HL-60 (cell line): ENCODE measurements at regions not wholly inside any gene's neighbourhood (a gene's known extent, or its start where the extent isn't known, plus 50 kb on each side); places are given as distances from the start of the nearest gene placed in this dataset.

ENCODE experiments used
- POLR2AphosphoS5 ChIP-seq: IDR thresholded peaks from 2 replicates; pipeline ENCODE4 v1.6.1; 2012; ENCODE audit warnings: low read depth
- TF ChIP-seq, protein P1 (sequence below): IDR thresholded peaks from one replicate; pipeline ENCODE4 v1.5.1; 2011; ENCODE audit warnings: low read length, control low read depth, inconsistent platforms; ENCODE audit not compliant: insufficient read depth
- TF ChIP-seq, protein P2 (sequence below): IDR thresholded peaks from 2 replicates; pipeline ENCODE4 v1.6.1; 2012; ENCODE audit warnings: low read depth; ENCODE audit not compliant: insufficient replicate concordance

- TF ChIP-seq, protein P1, sequence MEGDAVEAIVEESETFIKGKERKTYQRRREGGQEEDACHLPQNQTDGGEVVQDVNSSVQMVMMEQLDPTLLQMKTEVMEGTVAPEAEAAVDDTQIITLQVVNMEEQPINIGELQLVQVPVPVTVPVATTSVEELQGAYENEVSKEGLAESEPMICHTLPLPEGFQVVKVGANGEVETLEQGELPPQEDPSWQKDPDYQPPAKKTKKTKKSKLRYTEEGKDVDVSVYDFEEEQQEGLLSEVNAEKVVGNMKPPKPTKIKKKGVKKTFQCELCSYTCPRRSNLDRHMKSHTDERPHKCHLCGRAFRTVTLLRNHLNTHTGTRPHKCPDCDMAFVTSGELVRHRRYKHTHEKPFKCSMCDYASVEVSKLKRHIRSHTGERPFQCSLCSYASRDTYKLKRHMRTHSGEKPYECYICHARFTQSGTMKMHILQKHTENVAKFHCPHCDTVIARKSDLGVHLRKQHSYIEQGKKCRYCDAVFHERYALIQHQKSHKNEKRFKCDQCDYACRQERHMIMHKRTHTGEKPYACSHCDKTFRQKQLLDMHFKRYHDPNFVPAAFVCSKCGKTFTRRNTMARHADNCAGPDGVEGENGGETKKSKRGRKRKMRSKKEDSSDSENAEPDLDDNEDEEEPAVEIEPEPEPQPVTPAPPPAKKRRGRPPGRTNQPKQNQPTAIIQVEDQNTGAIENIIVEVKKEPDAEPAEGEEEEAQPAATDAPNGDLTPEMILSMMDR = no peak
- TF ChIP-seq POLR2AphosphoS5 = no peak
- TF ChIP-seq, protein P2, sequence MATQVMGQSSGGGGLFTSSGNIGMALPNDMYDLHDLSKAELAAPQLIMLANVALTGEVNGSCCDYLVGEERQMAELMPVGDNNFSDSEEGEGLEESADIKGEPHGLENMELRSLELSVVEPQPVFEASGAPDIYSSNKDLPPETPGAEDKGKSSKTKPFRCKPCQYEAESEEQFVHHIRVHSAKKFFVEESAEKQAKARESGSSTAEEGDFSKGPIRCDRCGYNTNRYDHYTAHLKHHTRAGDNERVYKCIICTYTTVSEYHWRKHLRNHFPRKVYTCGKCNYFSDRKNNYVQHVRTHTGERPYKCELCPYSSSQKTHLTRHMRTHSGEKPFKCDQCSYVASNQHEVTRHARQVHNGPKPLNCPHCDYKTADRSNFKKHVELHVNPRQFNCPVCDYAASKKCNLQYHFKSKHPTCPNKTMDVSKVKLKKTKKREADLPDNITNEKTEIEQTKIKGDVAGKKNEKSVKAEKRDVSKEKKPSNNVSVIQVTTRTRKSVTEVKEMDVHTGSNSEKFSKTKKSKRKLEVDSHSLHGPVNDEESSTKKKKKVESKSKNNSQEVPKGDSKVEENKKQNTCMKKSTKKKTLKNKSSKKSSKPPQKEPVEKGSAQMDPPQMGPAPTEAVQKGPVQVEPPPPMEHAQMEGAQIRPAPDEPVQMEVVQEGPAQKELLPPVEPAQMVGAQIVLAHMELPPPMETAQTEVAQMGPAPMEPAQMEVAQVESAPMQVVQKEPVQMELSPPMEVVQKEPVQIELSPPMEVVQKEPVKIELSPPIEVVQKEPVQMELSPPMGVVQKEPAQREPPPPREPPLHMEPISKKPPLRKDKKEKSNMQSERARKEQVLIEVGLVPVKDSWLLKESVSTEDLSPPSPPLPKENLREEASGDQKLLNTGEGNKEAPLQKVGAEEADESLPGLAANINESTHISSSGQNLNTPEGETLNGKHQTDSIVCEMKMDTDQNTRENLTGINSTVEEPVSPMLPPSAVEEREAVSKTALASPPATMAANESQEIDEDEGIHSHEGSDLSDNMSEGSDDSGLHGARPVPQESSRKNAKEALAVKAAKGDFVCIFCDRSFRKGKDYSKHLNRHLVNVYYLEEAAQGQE = no peak
Observed at GRCh38 chr17:69880591-69881112, 194.4 kb upstream of the KCNJ16 start.
